HepG2 (cell line): ENCODE measurements at regions not wholly inside any gene's neighbourhood (a gene's known extent, or its start where the extent isn't known, plus 50 kb on each side); places are given as distances from the start of the nearest gene placed in this dataset.

Experiments
- CBX5 ChIP-seq: sonication (generic); formaldehyde crosslinking; IDR thresholded peaks from 2 replicates; pipeline ENCODE4 v1.4.0; 2020; ENCODE audit warnings: missing genetic modification reagents, borderline replicate concordance
- CHD2 ChIP-seq: IDR thresholded peaks from 2 replicates; pipeline ENCODE4 v1.6.1; 2011; ENCODE audit warnings: low read depth, low read length, improper control_type of control experiment
- FOXP1 ChIP-seq, 2 experiments: fragments of 450-650 bp in 1 of 2; IDR thresholded peaks; 2 replicates each; pipeline ENCODE4 v1.6.1; 2017 to 2018; ENCODE audit warnings: antibody characterized with exemption in 1 of 2
- RFX5 ChIP-seq: IDR thresholded peaks from 2 replicates; pipeline ENCODE4 v1.6.1; 2011; ENCODE audit warnings: low read depth, low read length, improper control_type of control experiment
- SKI ChIP-seq: fragments of 450-650 bp; IDR thresholded peaks from one replicate; pipeline ENCODE4 v1.6.1; 2018; ENCODE audit warnings: mild to moderate bottlenecking; ENCODE audit not compliant: partially characterized antibody
- ZNF777 ChIP-seq: sonication (generic); formaldehyde crosslinking; IDR thresholded peaks from 2 replicates; pipeline ENCODE4 v1.4.0; 2020; ENCODE audit warnings: missing genetic modification reagents
- TF ChIP-seq, protein P1 (sequence below): sonication (generic); formaldehyde crosslinking; IDR thresholded peaks from 2 replicates; pipeline ENCODE4 v1.5.0; 2020; ENCODE audit warnings: mild to moderate bottlenecking, missing genetic modification reagents, moderate library complexity

- TF ChIP-seq, protein P1, sequence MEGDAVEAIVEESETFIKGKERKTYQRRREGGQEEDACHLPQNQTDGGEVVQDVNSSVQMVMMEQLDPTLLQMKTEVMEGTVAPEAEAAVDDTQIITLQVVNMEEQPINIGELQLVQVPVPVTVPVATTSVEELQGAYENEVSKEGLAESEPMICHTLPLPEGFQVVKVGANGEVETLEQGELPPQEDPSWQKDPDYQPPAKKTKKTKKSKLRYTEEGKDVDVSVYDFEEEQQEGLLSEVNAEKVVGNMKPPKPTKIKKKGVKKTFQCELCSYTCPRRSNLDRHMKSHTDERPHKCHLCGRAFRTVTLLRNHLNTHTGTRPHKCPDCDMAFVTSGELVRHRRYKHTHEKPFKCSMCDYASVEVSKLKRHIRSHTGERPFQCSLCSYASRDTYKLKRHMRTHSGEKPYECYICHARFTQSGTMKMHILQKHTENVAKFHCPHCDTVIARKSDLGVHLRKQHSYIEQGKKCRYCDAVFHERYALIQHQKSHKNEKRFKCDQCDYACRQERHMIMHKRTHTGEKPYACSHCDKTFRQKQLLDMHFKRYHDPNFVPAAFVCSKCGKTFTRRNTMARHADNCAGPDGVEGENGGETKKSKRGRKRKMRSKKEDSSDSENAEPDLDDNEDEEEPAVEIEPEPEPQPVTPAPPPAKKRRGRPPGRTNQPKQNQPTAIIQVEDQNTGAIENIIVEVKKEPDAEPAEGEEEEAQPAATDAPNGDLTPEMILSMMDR, result no peak
- no peak for TF ChIP-seq CBX5 (CRISPR knock-in tag)
- no peak for TF ChIP-seq CHD2
- no peak for TF ChIP-seq ZNF777
- TF ChIP-seq FOXP1 (IDR thresholded peaks at IDR 0.05), result no peak
- TF ChIP-seq FOXP1 (CRISPR knock-in tag; IDR thresholded peaks at IDR 0.05), result no peak
- no peak for TF ChIP-seq SKI
- TF ChIP-seq RFX5, result no peak
Measured at GRCh38 chr3:189573004-189573403, 58.2 kb upstream of the TP63 start.
